MM.1S (cell line): ENCODE measurements at regions not wholly inside any gene's neighbourhood (a gene's known extent, or its start where the extent isn't known, plus 50 kb on each side); places are given as distances from the start of the nearest gene placed in this dataset.

Experiments
- DNase-seq: peaks from one replicate; pipeline ENCODE4 v3.0.0-alpha.2; 2015
- H2AFZ ChIP-seq: fragments of 300-600 bp; sonication (generic); 2 replicates; pipeline ENCODE4 v1.6.0; 2016; ENCODE audit warnings: antibody characterized with exemption, low read length
- H3F3A ChIP-seq: fragments of 300-600 bp; sonication (generic); 2 replicates; pipeline ENCODE4 v1.6.1; 2016; ENCODE audit warnings: mild to moderate bottlenecking, antibody characterized with exemption, low read length, moderate library complexity, mixed read lengths; ENCODE audit not compliant: insufficient read depth
- H3K27ac ChIP-seq: fragments of 300-600 bp; sonication (generic); 2 replicates; pipeline ENCODE4 v1.5.1; 2016; ENCODE audit warnings: mild to moderate bottlenecking, low read length
- H3K27me3 ChIP-seq: fragments of 300-600 bp; sonication (generic); replicated peaks from 2 replicates; pipeline ENCODE4 v1.6.0; 2016; ENCODE audit warnings: low read length; ENCODE audit not compliant: insufficient read depth
- H3K36me3 ChIP-seq: fragments of 300-600 bp; sonication (generic); replicated peaks from 2 replicates; pipeline ENCODE4 v1.6.1; 2016; ENCODE audit warnings: mild to moderate bottlenecking, low read length, mixed read lengths; ENCODE audit not compliant: insufficient read depth
- H3K4me1 ChIP-seq: fragments of 300-600 bp; sonication (generic); 2 replicates; pipeline ENCODE4 v1.6.1; 2016; ENCODE audit warnings: low read length, mixed read lengths
- H3K4me2 ChIP-seq: fragments of 300-600 bp; sonication (generic); 2 replicates; pipeline ENCODE4 v1.6.0; 2016; ENCODE audit warnings: low read depth, low read length
- H3K4me3 ChIP-seq: fragments of 300-600 bp; sonication (generic); 2 replicates; pipeline ENCODE4 v1.5.1; 2016; ENCODE audit warnings: low read length, mixed read lengths
- H3K79me2 ChIP-seq: fragments of 300-600 bp; sonication (generic); 2 replicates; pipeline ENCODE4 v1.6.1; 2016; ENCODE audit warnings: mixed run types, low read length, mixed read lengths
- H3K9ac ChIP-seq: fragments of 300-600 bp; sonication (generic); 2 replicates; pipeline ENCODE4 v1.6.1; 2016; ENCODE audit warnings: low read length, mixed read lengths
- H3K9me2 ChIP-seq: fragments of 300-600 bp; sonication (generic); replicated peaks from 2 replicates; pipeline ENCODE4 v1.6.1; 2016; ENCODE audit warnings: mild to moderate bottlenecking, low read length, mixed read lengths; ENCODE audit not compliant: insufficient read depth
- H3K9me3 ChIP-seq: fragments of 300-600 bp; sonication (generic); replicated peaks from 2 replicates; pipeline ENCODE4 v1.6.1; 2016; ENCODE audit warnings: mild to moderate bottlenecking, low read length, mixed read lengths; ENCODE audit not compliant: insufficient read depth
- H4K20me1 ChIP-seq: fragments of 300-600 bp; sonication (generic); 2 replicates; pipeline ENCODE4 v1.6.1; 2016; ENCODE audit warnings: mild to moderate bottlenecking, low read length, moderate library complexity, mixed read lengths; ENCODE audit not compliant: insufficient read depth
- EZH2 ChIP-seq: fragments of 300-600 bp; sonication (generic); optimal IDR thresholded peaks from 2 replicates; pipeline ENCODE3; 2017; ENCODE audit warnings: low read depth, mild to moderate bottlenecking, antibody characterized with exemption, low read length, mixed read lengths
- EZH2phosphoT487 ChIP-seq: fragments of 300-600 bp; sonication (generic); IDR thresholded peaks from 2 replicates; pipeline ENCODE4 v1.6.1; 2018; ENCODE audit warnings: antibody characterized with exemption, low read length
- TF ChIP-seq, protein P1 (sequence below): fragments of 300-600 bp; sonication (generic); IDR thresholded peaks from 2 replicates; pipeline ENCODE4 v1.5.1; 2016; ENCODE audit warnings: antibody characterized with exemption, low read length, mixed read lengths

DNA sequence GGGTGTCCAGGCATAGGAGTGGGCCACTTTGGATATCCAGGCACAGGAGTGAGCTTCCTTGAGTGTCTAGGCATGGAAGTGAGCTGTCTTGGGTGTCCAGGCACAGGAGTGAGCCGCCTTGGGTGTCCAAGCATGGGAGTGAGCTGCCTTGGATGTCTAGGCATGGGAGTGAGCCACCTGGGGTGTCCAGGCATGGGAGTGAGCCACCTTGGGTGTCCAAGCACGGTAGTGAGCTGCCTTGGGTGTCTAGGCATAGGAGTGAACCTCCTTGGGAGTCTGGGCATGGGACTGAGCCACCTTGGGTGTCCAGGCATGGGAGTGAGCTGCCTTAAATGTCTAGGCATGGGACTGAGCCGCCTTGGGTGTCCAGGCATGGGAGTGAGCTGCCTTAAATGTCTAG lies 146.3 kb downstream of the C1orf94 start:
- Histone ChIP-seq H3K9me3 (no peaks in the 10 kb centered on the region), H3K9ac (no peak overlapping the region), H3K4me1 (no peaks in the 10 kb centered on the region), H3K79me2 (no peaks in the 10 kb centered on the region), H3K27me3 (peaks cover 13% of the 10 kb centered on the region), H4K20me1 (no peaks in the 10 kb centered on the region), H3K4me3 (no peak overlapping the region), H3K27ac (no peak overlapping the region), H3K4me2 (no peak overlapping the region), H2AFZ (no peak overlapping the region), H3K9me2 (no peaks in the 10 kb centered on the region), H3F3A (no peaks in the 10 kb centered on the region), H3K36me3 (no peaks in the 10 kb centered on the region)
- TF ChIP-seq EZH2 (no peak), EZH2phosphoT487 (no peak)
- TF ChIP-seq, protein P1, sequence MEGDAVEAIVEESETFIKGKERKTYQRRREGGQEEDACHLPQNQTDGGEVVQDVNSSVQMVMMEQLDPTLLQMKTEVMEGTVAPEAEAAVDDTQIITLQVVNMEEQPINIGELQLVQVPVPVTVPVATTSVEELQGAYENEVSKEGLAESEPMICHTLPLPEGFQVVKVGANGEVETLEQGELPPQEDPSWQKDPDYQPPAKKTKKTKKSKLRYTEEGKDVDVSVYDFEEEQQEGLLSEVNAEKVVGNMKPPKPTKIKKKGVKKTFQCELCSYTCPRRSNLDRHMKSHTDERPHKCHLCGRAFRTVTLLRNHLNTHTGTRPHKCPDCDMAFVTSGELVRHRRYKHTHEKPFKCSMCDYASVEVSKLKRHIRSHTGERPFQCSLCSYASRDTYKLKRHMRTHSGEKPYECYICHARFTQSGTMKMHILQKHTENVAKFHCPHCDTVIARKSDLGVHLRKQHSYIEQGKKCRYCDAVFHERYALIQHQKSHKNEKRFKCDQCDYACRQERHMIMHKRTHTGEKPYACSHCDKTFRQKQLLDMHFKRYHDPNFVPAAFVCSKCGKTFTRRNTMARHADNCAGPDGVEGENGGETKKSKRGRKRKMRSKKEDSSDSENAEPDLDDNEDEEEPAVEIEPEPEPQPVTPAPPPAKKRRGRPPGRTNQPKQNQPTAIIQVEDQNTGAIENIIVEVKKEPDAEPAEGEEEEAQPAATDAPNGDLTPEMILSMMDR, result no peak
- no peak for DNase-seq

DNA sequence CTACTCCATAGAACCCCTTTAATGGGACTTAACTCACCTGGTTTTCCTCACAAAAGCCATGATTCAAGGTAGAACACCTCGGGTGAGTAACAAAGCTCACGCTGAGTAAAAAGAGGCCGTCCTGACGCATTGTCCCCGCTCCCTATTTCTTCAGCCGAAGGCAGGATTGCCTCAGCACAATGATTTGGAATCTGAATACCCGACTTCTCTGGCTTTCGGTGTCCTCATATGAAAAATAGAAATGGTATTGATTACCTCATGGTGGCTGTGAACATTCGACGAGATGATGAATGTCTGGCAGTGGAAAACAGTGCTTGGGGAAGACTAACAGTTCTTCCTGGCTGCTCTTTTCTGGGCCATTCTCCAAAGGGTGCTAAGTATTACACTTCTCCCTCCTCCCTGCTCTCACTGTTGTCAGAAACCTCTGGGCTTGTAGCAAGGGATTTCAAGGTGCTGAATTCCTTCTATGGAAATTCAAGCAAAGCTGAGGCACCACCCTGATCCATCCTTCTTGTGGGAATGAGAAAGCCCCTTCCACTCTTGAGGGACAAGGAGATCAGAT lies 148.3 kb downstream of the C1orf94 start:
- no peak overlapping the region for H3K4me3 ChIP-seq

DNA sequence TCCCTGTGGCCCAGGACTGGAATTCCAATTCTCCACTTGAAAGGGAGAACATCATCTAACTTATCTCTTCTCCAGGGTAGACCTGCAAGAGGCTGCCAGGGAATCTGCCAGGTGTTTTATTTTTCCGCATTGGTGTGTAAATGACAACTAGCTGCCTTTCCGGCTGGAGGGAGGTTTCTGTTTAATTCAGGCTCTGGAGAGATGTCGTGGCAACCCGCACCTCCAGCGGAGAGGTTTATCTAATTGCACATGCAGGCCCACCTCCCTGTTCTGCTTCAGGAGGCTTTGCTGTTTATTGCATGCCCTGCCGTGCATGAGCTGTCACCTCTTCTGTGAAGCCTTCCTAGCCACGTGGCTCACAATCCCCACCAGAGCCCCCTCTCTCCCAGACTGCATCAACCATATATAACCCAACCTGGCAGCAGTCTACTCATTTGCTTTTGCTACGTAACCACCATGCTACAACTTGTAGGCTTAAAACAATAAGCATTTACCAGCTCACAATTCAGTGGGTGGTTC lies 151.6 kb downstream of the C1orf94 start:
- no peaks in the 10 kb centered on the region for H3K4me1 ChIP-seq
- TF ChIP-seq EZH2phosphoT487, result no peak
- TF ChIP-seq, protein P1, result no peak
- TF ChIP-seq EZH2, result no peak
- H3K79me2 ChIP-seq, result no peaks in the 10 kb centered on the region
- H3K36me3 ChIP-seq, result no peaks in the 10 kb centered on the region
- no peak overlapping the region for H2AFZ ChIP-seq
- H3K27me3 ChIP-seq, result peaks cover 17% of the 10 kb centered on the region
- H3K9ac ChIP-seq, result no peak overlapping the region
- no peaks in the 10 kb centered on the region for H3K9me2 ChIP-seq
- H3K27ac ChIP-seq, result no peak overlapping the region
- H4K20me1 ChIP-seq, result no peaks in the 10 kb centered on the region
- DNase-seq, result no peak
- H3F3A ChIP-seq, result no peaks in the 10 kb centered on the region
- H3K9me3 ChIP-seq, result no peaks in the 10 kb centered on the region
- no peak overlapping the region for H3K4me2 ChIP-seq
- H3K4me3 ChIP-seq, result no peak overlapping the region

More for the DNA sequence above, 148.3 kb downstream of the C1orf94 start:
- TF ChIP-seq, protein P1, result no peak
- TF ChIP-seq EZH2 (no peak), EZH2phosphoT487 (no peak)
- no peaks in the 10 kb centered on the region for H3K9me3 ChIP-seq
- no peaks in the 10 kb centered on the region for H3F3A ChIP-seq
- no peaks in the 10 kb centered on the region for H3K79me2 ChIP-seq
- peaks cover 14% of the 10 kb centered on the region for H3K27me3 ChIP-seq
- no peak overlapping the region for H3K4me2 ChIP-seq
- H2AFZ ChIP-seq, result no peak overlapping the region
- no peaks in the 10 kb centered on the region for H3K9me2 ChIP-seq
- DNase-seq, result no peak
- no peak overlapping the region for H3K27ac ChIP-seq
- H3K9ac ChIP-seq, result no peak overlapping the region
- H4K20me1 ChIP-seq, result no peaks in the 10 kb centered on the region
- H3K4me1 ChIP-seq, result no peaks in the 10 kb centered on the region
- no peaks in the 10 kb centered on the region for H3K36me3 ChIP-seq
